ENCODE measurements at regions not wholly inside any gene's neighbourhood (a gene's known extent, or its start where the extent isn't known, plus 50 kb on each side); places are given as distances from the start of the nearest gene placed in this dataset.

- DNase-seq, result no peak
Measured at GRCh38 chr3:154538566-154539360, 108.8 kb upstream of the GPR149 start.

GRCh38 chr3:154536751-154537150 lies 106.8 kb upstream of the GPR149 start:
- DNase-seq, result no peak

GRCh38 chr3:154522036-154522602 lies 92.1 kb upstream of the GPR149 start:
- no peak for DNase-seq

- DNase-seq, result no peak
Measured at GRCh38 chr3:154517404-154517803, 87.4 kb upstream of the GPR149 start.

GRCh38 chr3:154515921-154516320 lies 85.9 kb upstream of the GPR149 start:
- no peak for DNase-seq

- DNase-seq, result no peak
Measured at GRCh38 chr3:154510780-154511179, 80.8 kb upstream of the GPR149 start.

GRCh38 chr3:154507727-154508126 lies 77.7 kb upstream of the GPR149 start:
- DNase-seq, result no peak

GRCh38 chr3:154496978-154497377 lies 67.0 kb upstream of the GPR149 start:
- DNase-seq, result no peak

GRCh38 chr3:154496540-154496939 lies 66.5 kb upstream of the GPR149 start:
- DNase-seq, result no peak

GRCh38 chr3:154486949-154487348 lies 57.0 kb upstream of the GPR149 start:
- no peak for DNase-seq

GRCh38 chr3:154482507-154482906 lies 52.5 kb upstream of the GPR149 start:
- no peak for DNase-seq

- no peak for DNase-seq
Measured at GRCh38 chr3:154480033-154480432, 50.0 kb upstream of the GPR149 start.

All from CD4-positive, alpha-beta T cell treated with Interleukin-17A for 1 hour (primary cell).